CD14-positive monocyte (primary cell): ENCODE measurements at regions not wholly inside any gene's neighbourhood (a gene's known extent, or its start where the extent isn't known, plus 50 kb on each side); places are given as distances from the start of the nearest gene placed in this dataset.

Source experiments
- DNase-seq, 3 donors: peaks; one replicate each; pipeline ENCODE4 v3.0.0-alpha.2; 2011 to 2022
- H2AFZ ChIP-seq: 2 replicates; pipeline ENCODE4 v1.6.0; 2012; ENCODE audit warnings: mild to moderate bottlenecking, low read depth, low read length, inconsistent platforms; ENCODE audit not compliant: insufficient read depth, poor library complexity, severe bottlenecking
- H3K27ac ChIP-seq, 2 donors: 1 replicate in 1 of 2; 2 replicates in 1 of 2; pipeline ENCODE4 v1.5.1; 2012 to 2013; ENCODE audit warnings: low read length in 2 of 2, control low read depth in 1 of 2, inconsistent platforms in 1 of 2, low read depth in 1 of 2, mild to moderate bottlenecking in 1 of 2
- H3K27me3 ChIP-seq, 2 donors: one replicate each; pipeline versions ENCODE4 v1.6.0 to v1.6.1; 2011 to 2013; ENCODE audit warnings: low read length in 2 of 2; ENCODE audit not compliant: control insufficient read depth in 2 of 2, insufficient read depth in 2 of 2
- H3K36me3 ChIP-seq, 2 donors: replicated peaks in 1 of 2; 1 replicate in 1 of 2; 2 replicates in 1 of 2; pipeline versions ENCODE4 v1.5.1 to v1.6.1; 2012 to 2013; ENCODE audit warnings: low read length in 2 of 2, control low read depth in 1 of 2, inconsistent platforms in 1 of 2, mild to moderate bottlenecking in 1 of 2; ENCODE audit not compliant: insufficient read depth in 2 of 2, control insufficient read depth in 1 of 2
- H3K4me1 ChIP-seq, 2 donors: 1 replicate in 1 of 2; 2 replicates in 1 of 2; pipeline versions ENCODE4 v1.5.1 to v1.6.1; 2012 to 2013; ENCODE audit warnings: low read length in 2 of 2, control low read depth in 1 of 2, inconsistent platforms in 1 of 2, mild to moderate bottlenecking in 1 of 2, moderate library complexity in 1 of 2; ENCODE audit not compliant: insufficient read depth in 2 of 2, control insufficient read depth in 1 of 2
- H3K4me2 ChIP-seq: replicated peaks from 2 replicates; pipeline ENCODE3; 2012; ENCODE audit warnings: low read length, moderate library complexity, mild to moderate bottlenecking; ENCODE audit not compliant: poor library complexity, severe bottlenecking; ENCODE audit errors: extremely low read depth
- H3K4me3 ChIP-seq, 3 experiments: fragments of 200-600 bp in 1 of 3; sonication (generic) in 1 of 3; replicated peaks in 1 of 3; 1 replicate in 2 of 3; 2 replicates in 1 of 3; pipeline ENCODE4 v1.5.1; 2011 to 2013; ENCODE audit warnings: low read length in 3 of 3, mild to moderate bottlenecking in 3 of 3, control low read depth in 2 of 3, low read depth in 2 of 3, inconsistent platforms in 1 of 3, moderate library complexity in 1 of 3
- H3K79me2 ChIP-seq: 2 replicates; pipeline ENCODE4 v1.6.0; 2012; ENCODE audit warnings: mild to moderate bottlenecking, control low read depth, inconsistent platforms, low read length, moderate library complexity; ENCODE audit not compliant: insufficient read depth
- H3K9ac ChIP-seq: 2 replicates; pipeline ENCODE4 v1.6.0; 2017; ENCODE audit warnings: low read length, mild to moderate bottlenecking; ENCODE audit not compliant: insufficient read depth, poor library complexity, severe bottlenecking
- H3K9me3 ChIP-seq, 2 donors: replicated peaks in 1 of 2; 1 replicate in 1 of 2; 2 replicates in 1 of 2; pipeline versions ENCODE4 v1.5.1 to v1.6.1; 2012 to 2013; ENCODE audit warnings: low read length in 2 of 2, control low read depth in 1 of 2; ENCODE audit not compliant: control insufficient read depth in 1 of 2, insufficient read depth in 1 of 2
- H4K20me1 ChIP-seq: 2 replicates; pipeline ENCODE4 v1.6.0; 2012; ENCODE audit warnings: mild to moderate bottlenecking, low read length, control low read depth, moderate library complexity; ENCODE audit not compliant: insufficient read depth
- H3K27ac Mint-ChIP-seq, 7 donors: one replicate each; pipeline ENCODE4 v1.8.0; 2020; ENCODE audit warnings: mild to moderate bottlenecking in 7 of 7, mixed read lengths in 7 of 7, moderate library complexity in 6 of 7, inconsistent platforms in 2 of 7
- H3K27me3 Mint-ChIP-seq, 3 donors: one replicate each; pipeline ENCODE4 v1.8.0; 2021 to 2022; ENCODE audit warnings: low read depth in 3 of 3, mild to moderate bottlenecking in 3 of 3, mixed read lengths in 3 of 3, moderate library complexity in 3 of 3, inconsistent platforms in 1 of 3
- H3K36me3 Mint-ChIP-seq, 2 donors: one replicate each; pipeline ENCODE4 v1.8.0; 2020; ENCODE audit warnings: mixed read lengths in 2 of 2, inconsistent platforms in 1 of 2, mild to moderate bottlenecking in 1 of 2
- H3K4me1 Mint-ChIP-seq: one replicate; pipeline ENCODE4 v1.8.0; 2020; ENCODE audit warnings: mild to moderate bottlenecking, mixed read lengths
- H3K4me3 Mint-ChIP-seq, 2 donors: one replicate each; pipeline ENCODE4 v1.8.0; 2020; ENCODE audit warnings: mild to moderate bottlenecking in 2 of 2, mixed read lengths in 2 of 2, moderate library complexity in 1 of 2
- H3K9me3 Mint-ChIP-seq, 7 donors: one replicate each; pipeline ENCODE4 v1.8.0; 2020 to 2022; ENCODE audit warnings: mixed read lengths in 7 of 7, mild to moderate bottlenecking in 6 of 7, moderate library complexity in 6 of 7, inconsistent platforms in 2 of 7
- WGBS: methylation state at CpG from one replicate; pipeline ENCODE4 v1.1.5; 2013; ENCODE audit warnings: missing lambda C conversion rate; ENCODE audit not compliant: insufficient coverage; 5-methylcytosine and 5-hydroxymethylcytosine counted together
- intact Hi-C, 2 donors: fragments of 100-400 bp; cut with micrococcal nuclease; formaldehyde crosslinking; loops; one replicate each; pipeline versions ENCODE4 v1.15.0 to v1.15.1; 2023
- TF ChIP-seq, protein P1 (sequence below): fragments of 200-600 bp; IDR thresholded peaks from one replicate; pipeline ENCODE4 v1.8.0; 2022; ENCODE audit warnings: antibody characterized with exemption, mild to moderate bottlenecking

DNA sequence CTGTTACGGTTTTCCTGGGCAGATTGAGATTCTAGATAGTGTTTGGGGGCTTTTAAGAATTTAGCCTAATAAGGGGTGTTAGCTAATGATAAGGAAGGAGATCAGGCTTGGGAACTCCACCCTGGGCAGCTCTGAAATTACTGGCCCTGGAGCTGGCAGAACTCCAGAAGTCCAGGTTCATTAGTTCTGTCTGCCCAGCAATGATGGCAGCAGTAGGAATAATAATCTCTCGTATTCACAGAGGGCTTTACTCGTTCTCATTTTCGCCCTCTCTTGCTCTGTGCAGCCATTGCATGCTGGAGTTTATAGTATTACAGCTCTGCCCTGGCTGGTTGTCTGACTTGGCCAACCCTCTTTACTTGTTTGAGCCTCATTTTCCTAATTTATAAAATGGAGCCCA lies 216.0 kb downstream of the HAPSTR1 start:
- Histone ChIP-seq H3K27me3 (peaks cover 0 to 3% of the 10 kb centered on the region in 2 donors), H3K4me1 (no peaks in the 10 kb centered on the region), H3K9me3 (no peaks in the 10 kb centered on the region), H2AFZ (no peak overlapping the region), H3K79me2 (no peaks in the 10 kb centered on the region), H3K27ac (no peak overlapping the region), H3K9ac (no peak overlapping the region), H3K4me2 (no peak overlapping the region), H3K36me3 (no peaks in the 10 kb centered on the region), H4K20me1 (no peaks in the 10 kb centered on the region), H3K4me3 (no peak overlapping the region)
- intact Hi-C loops, result no loop called here
- WGBS, result 94% methylated on average over 3 of the region's 4 CpGs
- peaks cover 26% of the 10 kb centered on the region for H3K4me1 Mint-ChIP-seq
- no peak overlapping the region for H3K4me3 Mint-ChIP-seq
- H3K9me3 Mint-ChIP-seq, result peaks cover 0 to 5% (median 2%) of the 10 kb centered on the region in 7 donors
- peaks cover 0 to 18% (median 13%) of the 10 kb centered on the region in 3 donors for H3K27me3 Mint-ChIP-seq
- no peak overlapping the region for H3K27ac Mint-ChIP-seq
- no peaks in the 10 kb centered on the region for H3K36me3 Mint-ChIP-seq
- DNase-seq, result no peak
- TF ChIP-seq, protein P1, sequence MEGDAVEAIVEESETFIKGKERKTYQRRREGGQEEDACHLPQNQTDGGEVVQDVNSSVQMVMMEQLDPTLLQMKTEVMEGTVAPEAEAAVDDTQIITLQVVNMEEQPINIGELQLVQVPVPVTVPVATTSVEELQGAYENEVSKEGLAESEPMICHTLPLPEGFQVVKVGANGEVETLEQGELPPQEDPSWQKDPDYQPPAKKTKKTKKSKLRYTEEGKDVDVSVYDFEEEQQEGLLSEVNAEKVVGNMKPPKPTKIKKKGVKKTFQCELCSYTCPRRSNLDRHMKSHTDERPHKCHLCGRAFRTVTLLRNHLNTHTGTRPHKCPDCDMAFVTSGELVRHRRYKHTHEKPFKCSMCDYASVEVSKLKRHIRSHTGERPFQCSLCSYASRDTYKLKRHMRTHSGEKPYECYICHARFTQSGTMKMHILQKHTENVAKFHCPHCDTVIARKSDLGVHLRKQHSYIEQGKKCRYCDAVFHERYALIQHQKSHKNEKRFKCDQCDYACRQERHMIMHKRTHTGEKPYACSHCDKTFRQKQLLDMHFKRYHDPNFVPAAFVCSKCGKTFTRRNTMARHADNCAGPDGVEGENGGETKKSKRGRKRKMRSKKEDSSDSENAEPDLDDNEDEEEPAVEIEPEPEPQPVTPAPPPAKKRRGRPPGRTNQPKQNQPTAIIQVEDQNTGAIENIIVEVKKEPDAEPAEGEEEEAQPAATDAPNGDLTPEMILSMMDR, result no peak

DNA sequence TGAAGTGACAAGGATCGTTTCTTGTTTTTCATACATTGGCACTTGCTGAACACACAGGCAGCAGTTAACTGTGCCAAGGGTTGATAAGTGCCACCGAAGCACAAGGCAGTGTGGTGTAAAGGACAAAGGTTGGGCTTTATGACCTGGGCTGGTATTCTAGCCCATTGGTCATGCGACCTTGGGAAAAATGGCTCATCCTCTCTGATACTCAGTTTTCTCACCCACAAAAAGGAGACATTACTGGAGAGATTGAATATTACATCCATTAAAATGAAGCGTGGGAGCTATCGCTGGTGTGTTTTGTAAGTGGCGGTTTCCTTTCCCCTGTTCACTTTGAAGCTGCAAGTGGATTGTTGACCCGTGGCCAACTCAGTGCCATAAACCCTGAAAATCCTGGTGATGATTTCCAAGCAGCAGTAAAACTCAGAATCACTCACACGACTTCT lies 216.9 kb downstream of the HAPSTR1 start:
- Histone ChIP-seq H3K27me3 (peaks cover 0 to 3% of the 10 kb centered on the region in 2 donors), H3K4me3 (no peak overlapping the region), H3K9me3 (no peaks in the 10 kb centered on the region), H3K4me2 (no peak overlapping the region), H3K4me1 (no peaks in the 10 kb centered on the region), H3K9ac (no peak overlapping the region), H3K27ac (no peak overlapping the region), H2AFZ (no peak overlapping the region), H3K79me2 (no peaks in the 10 kb centered on the region), H3K36me3 (no peaks in the 10 kb centered on the region), H4K20me1 (no peaks in the 10 kb centered on the region)
- no peaks in the 10 kb centered on the region for H3K36me3 Mint-ChIP-seq
- H3K9me3 Mint-ChIP-seq, result peaks cover 0 to 2% (median 0%) of the 10 kb centered on the region in 7 donors
- WGBS, result 73% methylated on average over 3 of the region's 8 CpGs
- no peak overlapping the region for H3K27ac Mint-ChIP-seq
- peaks cover 0 to 16% (median 13%) of the 10 kb centered on the region in 3 donors for H3K27me3 Mint-ChIP-seq
- no peak overlapping the region for H3K4me3 Mint-ChIP-seq
- intact Hi-C loops, result no loop called here
- H3K4me1 Mint-ChIP-seq, result peaks cover 21% of the 10 kb centered on the region
- DNase-seq, result no peak
- TF ChIP-seq, protein P1, result no peak
